GM19025 (cell line): ENCODE measurements at regions not wholly inside any gene's neighbourhood (a gene's known extent, or its start where the extent isn't known, plus 50 kb on each side); places are given as distances from the start of the nearest gene placed in this dataset.

ENCODE experiments used
- ATAC-seq: cut with Tn5 transposase; IDR thresholded peaks from one replicate; pipeline ENCODE4 v1.9.1; 2021; ENCODE audit warnings: mild to moderate bottlenecking, low read depth, moderate library complexity; ENCODE audit not compliant: unreplicated experiment

DNA sequence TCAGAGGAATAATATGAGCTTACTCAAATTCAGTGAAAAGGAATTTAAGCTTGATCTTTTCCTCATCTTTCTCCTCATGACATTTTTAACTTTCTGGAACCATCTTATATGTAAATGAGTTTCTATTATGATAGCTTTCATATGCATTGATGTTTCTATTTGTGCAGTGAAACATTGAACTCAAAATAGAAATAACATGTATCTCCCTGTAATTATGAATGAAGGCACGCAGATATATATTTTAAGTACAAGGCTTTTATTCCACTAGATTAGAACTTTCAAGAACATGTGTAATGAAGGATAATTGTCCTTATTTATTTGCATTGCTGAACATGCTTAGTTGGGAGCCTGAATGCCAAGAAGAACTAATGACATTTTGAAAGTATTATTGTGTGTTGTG lies 1391.7 kb upstream of the MIR17HG start:
- no peak for ATAC-seq

DNA sequence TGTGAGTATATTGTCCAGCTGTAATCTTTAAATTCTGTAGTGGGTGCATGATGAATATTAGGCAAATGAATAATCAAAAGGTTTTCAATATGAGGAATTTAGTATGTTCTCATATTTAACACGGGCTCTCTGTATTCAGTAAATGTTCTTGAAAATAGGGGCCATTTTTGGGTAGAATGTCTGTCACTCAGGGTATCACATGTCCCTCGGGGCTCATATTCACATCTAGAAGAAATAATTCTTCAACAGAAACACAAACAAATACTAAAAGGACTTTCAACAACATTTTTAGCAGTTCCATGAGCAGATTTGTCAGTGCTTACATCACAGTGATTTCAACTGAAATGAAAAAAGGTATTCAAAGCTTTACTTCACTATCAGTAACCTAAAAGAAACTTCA lies 1388.4 kb upstream of the MIR17HG start:
- no peak for ATAC-seq

DNA sequence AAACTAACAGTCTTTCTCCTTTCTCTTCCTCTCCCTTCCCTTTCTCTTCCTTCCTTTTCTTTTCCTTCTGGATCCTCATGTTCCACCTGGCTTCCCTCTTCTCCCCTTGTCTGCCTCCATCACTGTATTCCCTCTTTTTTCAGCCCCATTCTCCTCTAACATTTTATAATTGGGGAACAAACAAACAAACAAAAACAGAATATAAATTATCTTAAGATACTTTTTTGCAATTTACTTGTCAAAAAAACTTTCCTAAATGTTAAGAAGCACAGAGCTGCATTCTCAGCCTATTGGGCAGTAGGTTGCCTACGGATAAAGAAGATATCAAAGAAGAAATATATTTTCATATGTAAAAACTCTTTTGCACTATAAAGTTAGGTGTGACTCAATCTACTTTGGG lies 1382.2 kb upstream of the MIR17HG start:
- ATAC-seq: no peak

DNA sequence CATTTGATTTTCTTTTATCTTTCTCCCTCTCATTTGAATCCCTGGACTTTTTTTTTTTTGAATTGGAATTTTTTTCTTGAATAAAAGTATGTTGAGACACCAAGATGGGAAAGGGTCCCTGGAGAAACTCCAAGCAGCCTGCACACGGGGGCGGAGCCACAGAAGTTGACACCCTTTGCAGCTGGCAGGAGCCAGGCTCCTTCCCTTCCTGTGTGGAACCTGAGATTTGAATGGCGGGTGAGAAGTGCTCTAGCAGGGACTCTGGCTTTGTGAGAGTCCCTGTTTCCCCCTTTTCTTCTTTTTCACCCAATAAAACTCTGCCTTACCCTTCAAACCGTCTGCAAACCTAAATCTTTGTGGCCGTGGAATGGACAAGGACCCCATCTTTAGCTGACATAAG lies 1381.0 kb upstream of the MIR17HG start:
- no peak for ATAC-seq

DNA sequence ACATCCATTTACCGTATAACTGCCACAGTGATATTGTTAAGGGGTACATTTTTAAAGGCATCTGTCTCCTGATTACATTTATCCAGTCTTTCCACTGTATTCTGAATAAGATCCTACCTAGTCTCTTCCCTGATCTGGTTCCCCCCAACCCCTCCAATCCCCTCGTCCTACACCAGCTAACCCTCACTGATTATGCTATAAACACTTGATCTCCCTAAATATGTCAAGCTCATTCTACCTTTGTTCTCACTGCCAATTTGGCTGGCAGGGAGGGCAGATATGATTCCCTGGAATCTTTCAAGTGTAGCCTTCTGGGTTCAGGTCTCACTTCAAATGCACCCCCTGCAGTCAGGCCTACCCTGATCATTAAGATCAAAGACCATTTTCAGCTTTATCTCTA lies 1379.8 kb upstream of the MIR17HG start:
- ATAC-seq: no peak

DNA sequence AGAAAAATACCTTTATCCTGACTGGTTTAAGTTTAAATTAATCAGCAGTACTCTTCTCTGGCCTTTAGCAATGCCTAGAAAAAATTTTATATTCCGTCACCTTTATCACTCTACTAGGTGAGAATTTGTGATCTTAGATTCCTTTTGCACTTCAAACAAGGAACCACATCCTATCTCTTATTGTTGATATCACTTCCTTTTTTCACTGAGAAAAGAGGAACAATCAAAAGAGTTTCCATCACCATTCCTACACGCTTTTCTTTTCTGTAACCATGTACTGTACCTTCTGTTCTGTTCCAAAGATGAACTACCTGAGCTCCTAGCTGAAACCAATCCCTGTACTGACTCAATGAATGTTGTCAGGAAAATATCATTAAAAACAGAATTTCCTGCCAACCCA lies 1379.0 kb upstream of the MIR17HG start:
- no peak for ATAC-seq

DNA sequence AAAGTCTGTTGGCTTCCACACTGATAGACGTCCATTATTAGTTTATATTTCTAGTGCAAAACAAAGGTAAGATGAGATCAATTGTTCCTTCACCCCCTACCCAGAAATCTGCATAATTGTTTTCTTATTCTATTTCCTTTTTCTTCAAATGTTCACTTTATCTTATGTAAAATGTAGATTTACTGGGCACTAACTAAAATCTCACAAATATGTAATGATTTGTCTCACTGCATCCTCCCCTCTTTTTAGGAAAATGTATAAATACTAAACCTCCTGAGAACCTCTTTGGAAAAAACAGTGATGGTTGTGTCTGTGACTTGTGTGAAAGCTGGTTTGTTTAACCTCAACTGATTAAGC lies 1377.2 kb upstream of the MIR17HG start:
- no peak for ATAC-seq

DNA sequence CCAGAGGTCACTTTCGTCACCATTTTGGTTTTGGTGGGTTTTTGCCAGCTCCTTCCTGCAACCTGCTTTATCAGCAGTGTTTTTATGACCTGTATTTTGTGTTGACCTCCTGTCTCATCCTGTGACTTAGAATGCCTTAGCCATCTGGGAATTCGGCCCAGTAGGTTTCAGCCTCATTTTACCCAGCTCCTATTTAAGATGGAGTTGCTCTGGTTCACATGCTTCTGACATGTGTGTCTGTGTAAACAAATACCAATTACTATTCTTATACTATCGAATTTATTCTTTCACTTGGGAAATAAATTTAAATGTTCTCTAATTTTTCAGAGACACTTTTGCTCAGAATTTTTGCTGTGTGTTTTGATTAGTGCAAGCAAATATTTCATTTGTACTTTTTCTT lies 1370.3 kb upstream of the MIR17HG start:
- no peak for ATAC-seq

DNA sequence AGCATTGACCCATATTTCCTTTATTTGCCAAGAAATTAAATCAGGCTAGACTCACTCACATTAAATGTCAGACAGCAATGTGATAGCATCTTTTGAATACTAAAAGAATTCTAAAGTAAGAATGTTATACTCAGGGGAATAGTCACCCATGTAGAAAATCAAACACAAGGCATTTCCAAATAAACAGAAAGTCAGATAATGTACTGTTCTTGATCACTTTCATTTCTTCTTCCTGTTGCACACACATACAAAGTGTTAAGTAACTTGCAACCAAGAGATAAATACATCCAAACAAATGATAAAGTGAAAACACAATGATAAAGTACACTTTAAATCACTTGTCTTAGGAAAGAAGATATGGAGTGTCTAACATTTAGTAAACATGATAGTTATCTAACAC lies 1366.6 kb upstream of the MIR17HG start:
- ATAC-seq: no peak

DNA sequence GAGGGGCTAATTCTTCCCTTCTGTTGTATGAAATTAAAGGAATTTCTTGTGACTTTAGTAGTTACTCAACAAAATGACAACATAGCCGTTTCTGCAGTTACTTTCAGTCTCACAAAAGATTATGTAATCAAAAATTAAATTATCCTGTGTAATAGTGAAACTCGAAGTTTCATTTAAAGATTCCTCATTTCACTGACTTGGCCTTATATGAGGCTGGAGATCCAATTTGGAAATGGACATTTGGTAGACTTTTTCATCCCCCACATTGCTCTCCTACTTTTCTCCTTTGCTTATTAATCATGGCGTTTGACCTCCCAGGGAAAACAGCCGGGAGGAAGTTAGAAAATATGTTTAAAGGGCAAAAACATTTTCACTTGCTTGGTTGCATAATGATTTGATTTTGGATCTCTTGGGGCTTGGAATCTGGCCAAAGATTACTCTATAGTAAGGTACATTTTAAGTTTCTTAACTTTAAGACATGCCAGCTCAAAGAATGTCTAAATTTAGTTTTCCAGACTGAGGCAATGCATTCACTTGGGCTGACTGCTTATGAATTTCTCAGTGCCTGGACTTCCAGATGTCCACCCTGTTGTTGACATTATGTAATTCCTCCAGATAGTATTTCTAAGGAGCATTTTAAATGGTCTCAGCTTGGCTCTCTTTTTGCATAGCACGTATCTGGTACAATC lies 1364.9 kb upstream of the MIR17HG start:
- ATAC-seq: no peak

DNA sequence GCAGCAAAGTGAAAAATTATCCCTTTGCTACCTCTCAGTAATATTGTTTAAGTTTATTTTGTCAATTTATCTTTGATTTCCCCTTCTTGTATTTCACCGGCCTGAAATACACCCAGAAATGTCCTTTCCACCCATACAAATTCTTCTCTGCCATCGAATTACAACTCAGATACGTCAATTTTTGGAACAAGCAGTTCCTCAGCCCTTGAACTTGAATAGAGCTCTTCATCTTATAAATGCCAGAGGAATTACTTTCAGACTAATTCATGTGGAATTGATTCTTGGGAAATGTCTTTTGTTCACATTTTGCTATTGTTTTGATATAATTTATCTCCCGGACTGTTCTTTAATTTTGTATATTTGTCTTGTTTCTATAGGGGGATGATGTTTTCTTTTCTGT lies 1359.3 kb upstream of the MIR17HG start:
- ATAC-seq: no peak

DNA sequence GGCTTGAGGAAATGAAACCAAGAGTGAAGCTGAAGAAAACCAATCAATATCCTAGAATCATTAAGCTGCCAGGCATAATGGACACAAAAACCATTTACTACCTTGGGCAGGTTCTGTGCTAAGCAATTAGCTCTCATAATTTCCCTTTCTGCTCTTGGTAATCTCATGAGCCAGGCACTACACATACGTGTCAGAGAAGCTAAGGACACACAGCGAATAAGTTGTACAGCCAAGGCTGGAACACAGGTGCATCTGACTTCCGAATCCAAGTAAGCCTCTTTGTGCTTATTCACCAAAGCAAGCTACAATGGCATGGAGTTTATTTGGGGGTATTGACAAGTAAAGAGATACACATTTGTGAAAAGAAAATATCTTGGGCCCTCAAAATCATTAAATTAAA lies 1343.9 kb upstream of the MIR17HG start:
- no peak for ATAC-seq

DNA sequence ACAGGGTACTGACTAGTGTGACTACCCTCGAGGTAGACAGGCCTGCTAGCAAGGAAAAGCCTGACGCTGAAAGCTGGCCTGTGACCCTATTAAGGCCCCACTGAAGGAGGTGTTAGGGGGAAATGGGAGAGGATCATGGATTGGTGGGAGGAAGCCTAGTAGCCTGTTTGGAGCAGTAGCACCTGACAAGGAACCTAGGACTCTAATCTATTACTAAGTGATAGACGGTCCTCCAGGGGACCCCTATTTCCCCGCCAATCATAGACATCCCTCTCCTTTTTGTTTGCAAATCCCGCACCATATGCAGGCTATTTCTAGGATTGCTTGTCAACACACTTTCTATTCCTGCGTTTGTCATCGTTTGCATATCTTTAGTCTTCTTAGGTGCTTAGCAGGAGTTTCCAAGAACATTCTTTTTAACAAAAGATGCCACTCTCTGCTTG lies 1338.8 kb upstream of the MIR17HG start:
- ATAC-seq: no peak

DNA sequence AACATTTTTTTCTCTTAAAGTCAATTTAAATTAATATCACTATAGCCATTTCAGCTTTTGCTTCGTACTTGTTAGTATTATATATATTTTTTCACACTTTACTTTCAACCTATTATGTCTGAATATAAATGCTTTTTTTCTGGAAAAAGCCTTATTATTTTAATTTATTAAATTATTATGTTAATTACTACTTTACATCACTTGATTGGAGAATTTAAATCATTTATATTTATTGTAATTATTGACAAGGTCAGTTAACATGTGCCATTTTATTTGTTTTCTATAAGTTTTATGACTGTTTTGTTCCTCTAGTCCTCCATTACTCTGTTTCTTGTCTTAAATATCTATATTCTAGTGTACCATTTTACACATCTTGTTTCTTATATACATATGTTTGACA lies 1333.4 kb upstream of the MIR17HG start:
- no peak for ATAC-seq

DNA sequence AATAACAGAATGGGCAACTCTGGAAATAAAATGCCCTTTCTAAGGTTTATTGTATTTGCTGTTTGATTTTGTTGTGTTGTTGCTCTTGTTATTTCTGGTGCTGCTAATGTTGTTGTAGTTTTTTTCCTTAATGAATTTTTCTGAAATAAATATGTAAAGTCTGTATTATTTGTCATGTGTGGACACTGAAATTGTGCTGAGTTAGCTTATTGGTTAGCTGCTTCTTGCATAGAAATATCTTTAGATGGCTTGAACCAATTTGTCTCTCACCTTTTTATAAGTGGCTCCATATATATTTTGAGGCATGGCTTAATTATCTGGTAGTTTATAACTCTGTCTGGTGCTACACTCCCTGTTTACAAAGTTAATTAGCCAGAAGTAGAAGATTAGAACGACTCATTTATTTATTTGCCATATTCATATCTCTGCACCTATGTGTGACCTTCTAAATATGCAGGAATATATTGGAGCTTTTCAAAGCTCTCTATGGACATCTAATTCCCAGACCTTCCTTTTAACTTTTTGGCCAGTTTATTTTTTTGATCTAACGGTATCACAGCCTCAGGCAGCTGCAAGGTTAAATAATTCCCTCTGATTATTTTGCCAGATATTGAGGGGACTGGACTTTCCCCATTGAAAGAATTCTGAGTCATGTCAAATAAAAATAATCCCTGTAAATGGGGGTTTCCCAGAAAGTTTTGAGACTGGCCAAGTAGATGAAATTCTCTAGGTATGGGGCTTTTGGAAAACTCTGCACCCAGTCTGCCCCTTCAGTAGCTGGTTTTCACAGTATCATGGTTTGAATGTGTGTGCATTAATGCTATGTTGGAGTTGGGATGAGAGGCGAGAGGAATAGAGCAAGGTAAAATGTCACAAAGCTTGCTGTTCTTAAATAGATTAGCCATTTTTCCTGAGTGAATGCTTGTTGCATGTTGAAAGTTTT lies 1331.7 kb upstream of the MIR17HG start:
- no peak for ATAC-seq

DNA sequence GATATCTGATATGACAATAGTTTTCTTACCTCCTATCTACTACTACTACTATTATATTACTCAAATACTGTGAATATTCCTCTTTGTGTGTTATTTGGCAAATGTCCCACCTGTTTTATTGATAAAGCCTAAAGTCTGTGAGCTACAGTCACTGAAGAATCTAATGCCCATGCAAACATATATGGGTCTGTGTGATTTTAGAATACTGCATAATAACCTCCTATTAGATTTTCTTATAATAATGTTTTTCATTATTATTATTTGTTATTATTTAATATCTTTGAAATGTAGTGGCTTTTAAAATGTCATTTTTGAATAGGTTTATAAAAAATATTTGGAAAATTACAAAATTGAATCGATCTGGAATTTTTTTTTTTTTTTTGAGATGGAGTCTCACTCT lies 1330.8 kb upstream of the MIR17HG start:
- no peak for ATAC-seq

DNA sequence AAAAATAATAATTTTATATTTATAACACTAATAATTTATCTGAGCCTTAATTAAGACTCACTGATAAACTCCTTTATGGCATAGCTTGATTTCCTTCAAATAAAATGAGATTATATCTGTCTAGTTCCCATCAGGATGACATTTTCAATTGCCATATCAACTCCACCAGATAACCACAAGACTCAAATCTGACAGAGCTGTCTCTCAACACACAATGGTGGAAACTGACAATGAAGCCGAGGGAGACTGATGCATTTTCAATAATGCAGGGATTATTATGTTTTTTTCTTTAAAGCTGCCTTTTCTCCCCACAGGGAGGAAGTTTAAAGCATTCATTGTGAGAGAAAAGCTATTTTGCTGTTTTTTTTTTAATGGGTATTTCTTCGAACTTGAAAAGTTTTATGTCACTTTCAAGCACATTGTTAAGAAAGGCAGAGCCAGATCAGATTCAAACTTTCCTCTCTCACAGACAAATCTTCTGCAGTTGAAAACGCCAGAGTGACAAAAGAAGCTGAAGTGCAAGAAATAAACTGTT lies 1326.9 kb upstream of the MIR17HG start:
- no peak for ATAC-seq

DNA sequence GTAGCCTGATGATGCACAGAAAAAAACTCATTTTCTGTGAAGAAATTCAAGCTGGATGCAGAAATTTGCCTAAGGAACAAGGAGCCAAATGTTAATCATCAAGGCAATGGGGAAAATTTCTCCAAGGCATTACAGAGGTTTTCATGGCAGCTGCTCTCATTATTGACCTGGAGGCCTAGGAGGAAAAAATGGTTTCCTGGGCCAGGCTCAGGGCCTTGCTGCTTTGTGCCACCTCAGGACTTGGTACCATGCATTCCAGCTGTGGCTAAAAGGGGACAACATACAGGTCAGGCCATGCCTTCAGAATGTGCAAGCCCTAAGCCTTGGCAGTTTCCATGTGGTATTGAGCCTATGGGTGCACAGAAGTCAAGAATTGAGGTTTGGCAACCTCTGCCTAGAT lies 1320.1 kb upstream of the MIR17HG start:
- ATAC-seq: no peak

DNA sequence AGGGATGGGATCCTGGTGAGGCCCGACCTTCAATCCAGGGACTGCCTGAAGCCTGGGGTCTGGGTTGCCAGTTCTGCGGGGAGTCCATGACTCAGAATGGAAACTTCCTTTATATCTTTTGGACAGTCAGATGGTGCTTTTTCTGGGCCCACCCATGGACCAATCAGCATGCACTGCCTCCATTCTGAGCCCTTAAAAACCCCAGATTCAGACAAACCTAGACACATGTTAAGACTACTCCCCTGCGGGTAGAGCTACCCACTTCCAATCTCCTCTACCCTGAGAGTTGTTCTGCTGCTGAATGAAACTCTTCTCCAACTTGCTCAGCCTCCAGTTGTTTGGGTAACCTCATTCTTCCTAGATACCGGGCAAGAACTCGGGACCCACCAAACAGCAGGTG lies 1315.2 kb upstream of the MIR17HG start:
- ATAC-seq: no peak

DNA sequence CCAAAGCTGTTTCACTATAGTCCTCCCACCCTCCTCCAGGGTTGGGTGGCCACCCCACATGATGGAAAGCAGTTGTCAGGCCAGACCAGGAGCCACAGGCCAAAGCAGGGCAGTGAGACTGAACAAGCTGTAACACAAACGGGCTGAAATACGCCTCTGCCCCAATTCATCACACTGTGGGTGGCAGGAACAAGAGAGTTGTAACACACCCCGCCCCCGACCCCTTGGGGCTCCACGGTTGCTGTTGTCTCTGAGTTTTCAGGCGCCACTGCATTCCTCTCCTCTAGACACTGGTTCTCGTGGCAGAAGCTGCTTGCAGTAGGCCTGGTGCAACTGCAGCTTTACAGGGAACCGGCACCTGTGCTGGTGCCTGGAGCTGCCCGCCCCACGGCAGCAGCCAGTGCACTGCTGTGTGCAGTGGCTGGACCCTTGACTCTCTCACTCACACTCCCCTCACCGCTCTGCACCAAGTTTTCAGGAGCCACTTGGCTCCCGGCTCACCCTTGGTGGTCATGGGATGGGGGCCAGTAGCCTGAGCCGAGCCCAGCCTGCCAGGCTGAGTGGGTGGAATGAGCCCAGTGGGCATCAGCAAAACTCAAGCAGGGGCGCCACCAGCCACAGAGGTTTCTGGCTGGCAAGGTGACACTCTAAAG lies 1314.5 kb upstream of the MIR17HG start:
- no peak for ATAC-seq

DNA sequence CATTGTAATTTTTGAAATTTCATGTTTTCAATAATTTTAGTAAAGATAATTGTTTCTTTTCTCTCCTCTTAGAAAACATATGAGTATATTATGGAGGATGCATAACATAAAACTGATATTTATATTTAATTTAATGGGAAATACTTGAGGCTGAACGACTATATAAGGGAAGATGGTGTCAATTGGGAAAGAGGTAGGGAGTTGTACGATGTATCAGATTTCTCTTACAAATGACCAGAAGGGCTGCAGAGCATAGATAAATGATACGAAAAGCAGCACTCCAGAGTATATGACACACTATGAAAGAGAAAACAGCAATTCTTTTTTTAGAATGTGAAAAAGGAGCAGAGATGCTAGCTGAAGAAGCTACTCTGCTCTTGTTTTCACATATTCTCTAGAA lies 1308.0 kb upstream of the MIR17HG start:
- ATAC-seq: no peak
